Spleen (tissue), 11 donors: ENCODE measurements at regions not wholly inside any gene's neighbourhood (a gene's known extent, or its start where the extent isn't known, plus 50 kb on each side); places are given as distances from the start of the nearest gene placed in this dataset.

ENCODE experiments used
- DNase-seq: peaks from one replicate; pipeline ENCODE4 v3.0.0-alpha.2; 2020
- H3K27ac ChIP-seq, 8 donors: fragments of 200-600 bp; sonication (generic) in 7 of 8; 1 replicate in 4 of 8; 2 replicates in 4 of 8; pipeline versions ENCODE4 v1.5.0 to v1.8.0; 2016 to 2021; ENCODE audit warnings: inconsistent platforms in 4 of 8, mild to moderate bottlenecking in 4 of 8, moderate library complexity in 1 of 8
- H3K27me3 ChIP-seq, 7 donors: fragments of 200-600 bp; sonication (generic) in 6 of 7; replicated peaks in 1 of 7; 1 replicate in 4 of 7; 2 replicates in 3 of 7; pipeline versions ENCODE4 v1.5.0 to v1.8.0; 2016 to 2021; ENCODE audit warnings: inconsistent platforms in 3 of 7, mild to moderate bottlenecking in 1 of 7
- H3K36me3 ChIP-seq, 6 donors: fragments of 200-600 bp; sonication (generic) in 5 of 6; 1 replicate in 4 of 6; 2 replicates in 2 of 6; pipeline versions ENCODE4 v1.5.0 to v1.8.0; 2016 to 2021; ENCODE audit warnings: inconsistent platforms in 2 of 6
- H3K4me1 ChIP-seq, 6 donors: fragments of 200-600 bp; sonication (generic) in 5 of 6; 1 replicate in 3 of 6; 2 replicates in 3 of 6; pipeline versions ENCODE4 v1.5.0 to v1.8.0; 2016 to 2021; ENCODE audit warnings: inconsistent platforms in 3 of 6
- H3K4me3 ChIP-seq, 8 donors: fragments of 200-600 bp; sonication (generic) in 7 of 8; 1 replicate in 4 of 8; 2 replicates in 4 of 8; pipeline versions ENCODE4 v1.5.0 to v1.8.0; 2016 to 2021; ENCODE audit warnings: inconsistent platforms in 4 of 8, mild to moderate bottlenecking in 4 of 8, moderate library complexity in 2 of 8
- H3K9me3 ChIP-seq, 8 donors: fragments of 200-600 bp; sonication (generic) in 7 of 8; 1 replicate in 4 of 8; 2 replicates in 4 of 8; pipeline versions ENCODE4 v1.5.0 to v1.8.0; 2016 to 2021; ENCODE audit warnings: inconsistent platforms in 4 of 8
- POLR2A ChIP-seq, 3 donors: fragments of 450-650 bp; IDR thresholded peaks; one replicate each; pipeline ENCODE4 v1.5.1; 2017; ENCODE audit warnings: antibody characterized with exemption in 3 of 3, mild to moderate bottlenecking in 1 of 3
- POLR2AphosphoS5 ChIP-seq, 3 donors: sonication (generic); formaldehyde crosslinking; IDR thresholded peaks; one replicate each; pipeline ENCODE4 v1.5.1; 2017; ENCODE audit warnings: antibody characterized with exemption in 3 of 3
- WGBS, 5 donors: extraction: QIAGEN DNeasy Blood & Tissue Kit in 3 of 5; methylation state at CpG; one replicate each; pipeline versions ENCODE4 v1.1.5 to v1.1.7; 2013 to 2018; 5-methylcytosine and 5-hydroxymethylcytosine counted together
- intact Hi-C: fragments of 100-400 bp; cut with DNase I; formaldehyde crosslinking; loops from one replicate; pipeline ENCODE4 v1.15.0; 2023; ENCODE audit warnings: low total_unique reads
- TF ChIP-seq, protein P1 (sequence below), 11 experiments: fragments of 200-600 bp in 7 of 11; fragments of 450-650 bp in 4 of 11; sonication (generic) in 4 of 11; IDR thresholded peaks in 8 of 11; conservative IDR thresholded peaks in 3 of 11; 1 replicate in 7 of 11; 2 replicates in 4 of 11; pipeline versions ENCODE4 v1.4.0 to v1.8.0; 2016 to 2021; ENCODE audit warnings: antibody characterized with exemption in 11 of 11, inconsistent platforms in 4 of 11, mild to moderate bottlenecking in 1 of 11
- donor health status: healthy with polysubstance abuse.
- donor health status: DM: no; HTN: no; CAD: no; lungs with moderate emphysema.
- donor health status: DM: no; HTN: no; CAD: no.
- donor health status: Bipolar disorder and iron deficiency.
- donor health status: healthy.
- donor health status: DM: no; HTN: no; CAD: no.
- donor health status: DM: yes; HTN: yes; CAD: no.

DNA sequence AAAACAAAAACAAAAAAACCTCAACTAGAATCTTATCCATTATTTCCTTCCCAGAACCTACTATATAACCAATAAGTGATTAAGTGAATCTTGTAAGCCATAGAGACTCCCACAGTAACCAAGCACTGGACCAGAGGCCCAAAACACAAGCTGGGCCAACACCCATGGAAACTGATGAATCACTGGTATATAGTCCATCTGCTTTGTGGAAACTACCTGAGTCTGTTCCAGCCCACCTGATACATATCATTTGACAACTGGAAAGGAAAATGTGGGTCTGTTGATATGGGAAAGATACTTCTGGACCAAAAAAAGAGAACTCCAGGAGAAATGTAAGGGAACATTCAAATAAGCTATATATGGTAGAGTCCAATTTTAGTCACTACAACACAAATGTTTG lies 252.8 kb downstream of the MREG start:
- Histone ChIP-seq H3K27me3 (no peaks in the 10 kb centered on the region), H3K4me3 (no peak overlapping the region), H3K27ac (no peak overlapping the region), H3K36me3 (no peaks in the 10 kb centered on the region), H3K9me3 (no peaks in the 10 kb centered on the region), H3K4me1 (peaks cover 0 to 8% (median 0%) of the 10 kb centered on the region in 6 donors)
- TF ChIP-seq POLR2A (IDR thresholded peaks at IDR 0.05) (no peak), POLR2AphosphoS5 (IDR thresholded peaks at IDR 0.05) (no peak)
- TF ChIP-seq, protein P1, sequence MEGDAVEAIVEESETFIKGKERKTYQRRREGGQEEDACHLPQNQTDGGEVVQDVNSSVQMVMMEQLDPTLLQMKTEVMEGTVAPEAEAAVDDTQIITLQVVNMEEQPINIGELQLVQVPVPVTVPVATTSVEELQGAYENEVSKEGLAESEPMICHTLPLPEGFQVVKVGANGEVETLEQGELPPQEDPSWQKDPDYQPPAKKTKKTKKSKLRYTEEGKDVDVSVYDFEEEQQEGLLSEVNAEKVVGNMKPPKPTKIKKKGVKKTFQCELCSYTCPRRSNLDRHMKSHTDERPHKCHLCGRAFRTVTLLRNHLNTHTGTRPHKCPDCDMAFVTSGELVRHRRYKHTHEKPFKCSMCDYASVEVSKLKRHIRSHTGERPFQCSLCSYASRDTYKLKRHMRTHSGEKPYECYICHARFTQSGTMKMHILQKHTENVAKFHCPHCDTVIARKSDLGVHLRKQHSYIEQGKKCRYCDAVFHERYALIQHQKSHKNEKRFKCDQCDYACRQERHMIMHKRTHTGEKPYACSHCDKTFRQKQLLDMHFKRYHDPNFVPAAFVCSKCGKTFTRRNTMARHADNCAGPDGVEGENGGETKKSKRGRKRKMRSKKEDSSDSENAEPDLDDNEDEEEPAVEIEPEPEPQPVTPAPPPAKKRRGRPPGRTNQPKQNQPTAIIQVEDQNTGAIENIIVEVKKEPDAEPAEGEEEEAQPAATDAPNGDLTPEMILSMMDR (IDR thresholded peaks at IDR 0.05 in 8 of 11, conservative IDR thresholded peaks at IDR 0.05 in 3 of 11), result no peak
- intact Hi-C loops, result no loop called here
- no peak for DNase-seq

DNA sequence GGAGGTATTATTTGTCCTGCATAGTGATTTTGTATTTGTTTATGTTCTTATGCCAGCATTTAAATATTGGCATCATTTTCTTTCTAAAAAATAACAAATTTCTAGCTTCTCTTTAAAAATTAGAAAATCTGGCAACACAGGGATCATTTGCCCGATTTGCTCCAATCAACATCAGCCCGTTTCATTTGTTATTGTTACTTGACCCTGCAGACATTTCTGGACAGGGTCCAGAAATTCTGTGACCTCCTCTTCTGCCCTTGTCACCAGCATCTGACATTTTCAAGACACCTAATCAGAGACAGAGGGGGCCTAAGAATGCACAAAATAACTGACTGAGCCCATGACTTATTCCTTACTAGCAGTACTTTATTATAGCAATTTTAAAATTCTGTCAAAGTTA lies 253.3 kb downstream of the MREG start:
- Histone ChIP-seq H3K9me3 (no peaks in the 10 kb centered on the region), H3K4me3 (no peak overlapping the region), H3K27ac (no peak overlapping the region), H3K36me3 (no peaks in the 10 kb centered on the region), H3K27me3 (no peaks in the 10 kb centered on the region), H3K4me1 (peaks cover 0 to 11% (median 0%) of the 10 kb centered on the region in 6 donors)
- no peak for DNase-seq
- TF ChIP-seq POLR2AphosphoS5 (IDR thresholded peaks at IDR 0.05) (no peak), POLR2A (IDR thresholded peaks at IDR 0.05) (no peak)
- TF ChIP-seq, protein P1 (IDR thresholded peaks at IDR 0.05 in 8 of 11, conservative IDR thresholded peaks at IDR 0.05 in 3 of 11), result no peak
- intact Hi-C loops, result no loop called here
- WGBS, 5 donors, result 80 to 93% (median 86%) methylated on average over 2 of the region's 2 CpGs

DNA sequence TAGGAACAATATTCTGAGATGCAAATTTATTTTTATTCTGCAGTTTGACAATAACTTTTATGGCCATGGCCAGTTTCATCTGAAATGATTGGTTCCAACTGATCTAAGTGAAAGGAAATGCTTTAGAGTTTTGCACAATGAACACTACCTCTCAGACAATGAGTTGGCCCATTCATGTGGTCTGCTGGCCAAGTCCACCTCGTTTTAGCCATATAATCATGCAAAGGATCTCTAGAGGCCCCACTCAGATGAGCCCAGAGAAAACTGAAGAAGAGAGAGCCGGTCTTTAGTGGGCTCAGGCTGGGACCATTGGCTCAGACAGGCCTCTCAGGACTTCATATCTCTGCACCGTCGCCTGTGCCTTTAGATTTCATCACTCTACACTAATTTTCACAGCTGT lies 254.7 kb downstream of the MREG start:
- Histone ChIP-seq H3K4me1 (peaks cover 0 to 11% (median 0%) of the 10 kb centered on the region in 6 donors), H3K27me3 (no peaks in the 10 kb centered on the region), H3K4me3 (no peak overlapping the region), H3K36me3 (no peaks in the 10 kb centered on the region), H3K9me3 (no peaks in the 10 kb centered on the region), H3K27ac (no peak overlapping the region)
- 76 to 90% (median 80%) methylated on average over 4 of the region's 4 CpGs for WGBS, 5 donors
- no peak for TF ChIP-seq POLR2AphosphoS5 (IDR thresholded peaks at IDR 0.05)
- TF ChIP-seq POLR2A (IDR thresholded peaks at IDR 0.05), result no peak
- TF ChIP-seq, protein P1 (IDR thresholded peaks at IDR 0.05 in 8 of 11, conservative IDR thresholded peaks at IDR 0.05 in 3 of 11), result no peak
- no peak for DNase-seq
- intact Hi-C loops, result no loop called here

DNA sequence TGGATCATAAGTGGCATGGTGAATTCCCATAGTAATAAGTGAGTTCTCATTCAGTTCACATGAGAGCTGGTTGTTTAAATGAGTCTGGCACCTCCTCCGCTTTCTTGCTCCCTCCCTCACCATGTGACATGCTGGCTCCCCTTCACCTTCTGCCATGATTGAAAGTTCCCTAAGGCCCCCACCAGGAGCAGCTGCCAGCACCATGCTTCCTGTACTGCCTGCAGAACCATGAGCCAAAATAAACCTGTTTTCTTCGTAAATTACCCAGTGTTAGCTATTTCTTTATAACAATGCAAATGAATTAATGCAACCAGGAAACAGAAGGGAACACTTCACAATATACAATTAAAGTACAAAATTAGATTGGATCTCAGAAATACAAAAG lies 257.0 kb downstream of the MREG start:
- peaks cover 0 to 11% (median 0%) of the 10 kb centered on the region in 6 donors for H3K4me1 ChIP-seq
- TF ChIP-seq POLR2AphosphoS5 (IDR thresholded peaks at IDR 0.05), result no peak
- WGBS, 5 donors, result 77 to 87% (median 82%) methylated on average over 2 of the region's 2 CpGs

More for the DNA sequence above, 257.0 kb downstream of the MREG start:
- no peak for DNase-seq
- Histone ChIP-seq H3K27me3 (peaks cover 0 to 4% (median 0%) of the 10 kb centered on the region in 7 donors), H3K9me3 (no peaks in the 10 kb centered on the region), H3K4me3 (no peak overlapping the region), H3K36me3 (no peaks in the 10 kb centered on the region), H3K27ac (no peak overlapping the region)
- intact Hi-C loops, result no loop called here
